ENCODE measurements at regions not wholly inside any gene's neighbourhood (a gene's known extent, or its start where the extent isn't known, plus 50 kb on each side); places are given as distances from the start of the nearest gene placed in this dataset.

DNA sequence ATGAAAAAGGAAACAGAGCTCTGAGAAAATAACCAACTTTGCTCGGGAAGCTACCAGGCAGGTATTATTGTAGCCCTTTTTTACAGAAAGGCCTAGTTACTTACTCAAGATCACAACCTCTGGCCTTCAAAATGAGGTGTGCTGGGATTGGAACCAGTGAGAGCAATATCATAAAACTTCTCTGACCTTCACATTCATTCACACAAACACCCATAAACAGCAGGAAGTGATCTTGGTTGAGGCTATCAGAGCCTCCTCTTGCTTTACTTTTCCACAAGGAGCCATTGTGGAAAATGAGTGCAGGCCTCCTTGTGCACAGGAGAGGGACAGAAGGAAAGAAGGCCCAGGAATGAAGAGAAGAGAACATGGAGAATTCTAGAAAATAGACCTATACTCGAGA, 204.5 kb upstream of the NPVF start:
- no peaks in the 10 kb centered on the region for H3K9me3 ChIP-seq (ENCODE audit: low read length)
- no peaks in the 10 kb centered on the region for H4K20me1 ChIP-seq (ENCODE audit: insufficient read depth, low read depth, low read length)
- no peak overlapping the region for H3K9ac ChIP-seq (ENCODE audit: low read length)
- no peak for DNase-seq
- H3K36me3 ChIP-seq (ENCODE audit: insufficient read depth, low read length) = no peaks in the 10 kb centered on the region
- no peak overlapping the region for H3K27ac ChIP-seq (ENCODE audit: low read length)
- H3K4me1 ChIP-seq (ENCODE audit: low read length) = peaks cover 3% of the 10 kb centered on the region
- H3K27me3 ChIP-seq (ENCODE audit: low read length) = no peaks in the 10 kb centered on the region
- H3K4me3 ChIP-seq (ENCODE audit: low read length) = no peak overlapping the region
- no peak overlapping the region for H2AFZ ChIP-seq (ENCODE audit: low read length)
- no peaks in the 10 kb centered on the region for H3K79me2 ChIP-seq (ENCODE audit: low read length)
- H3K4me2 ChIP-seq (ENCODE audit: low read depth, low read length, poor library complexity, severe bottlenecking) = no peak overlapping the region
- H3K9me2 ChIP-seq (replicated peaks; ENCODE audit: insufficient read depth, low read length) = no peaks in the 10 kb centered on the region

DNA sequence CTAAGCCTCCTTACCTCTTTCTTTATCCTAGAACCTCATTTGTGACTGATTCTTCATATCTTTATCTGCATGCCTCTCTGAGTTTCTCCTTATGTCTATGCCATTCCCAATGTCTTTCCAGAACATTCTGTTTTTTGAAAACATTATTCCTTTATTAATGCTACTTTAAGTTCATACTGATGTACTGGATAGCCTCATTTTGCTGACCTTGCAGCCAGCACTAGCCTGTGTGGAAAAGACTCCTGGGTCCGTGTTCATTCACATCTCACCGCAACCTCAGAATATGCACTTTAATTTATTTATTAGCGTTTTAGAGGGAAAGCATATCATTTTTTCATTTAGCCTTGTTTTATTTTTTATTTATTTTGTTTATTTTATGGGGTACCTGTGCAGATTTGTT, 208.1 kb upstream of the NPVF start:
- no peak for DNase-seq
- H3K27ac ChIP-seq (ENCODE audit: low read length) = no peak overlapping the region
- no peaks in the 10 kb centered on the region for H4K20me1 ChIP-seq (ENCODE audit: insufficient read depth, low read depth, low read length)
- H2AFZ ChIP-seq (ENCODE audit: low read length) = no peak overlapping the region
- H3K27me3 ChIP-seq (ENCODE audit: low read length) = no peaks in the 10 kb centered on the region
- no peaks in the 10 kb centered on the region for H3K9me2 ChIP-seq (replicated peaks; ENCODE audit: insufficient read depth, low read length)
- H3K4me2 ChIP-seq (ENCODE audit: low read depth, low read length, poor library complexity, severe bottlenecking) = no peak overlapping the region
- H3K4me1 ChIP-seq (ENCODE audit: low read length) = no peaks in the 10 kb centered on the region
- H3K9me3 ChIP-seq (ENCODE audit: low read length) = no peaks in the 10 kb centered on the region
- no peak overlapping the region for H3K4me3 ChIP-seq (ENCODE audit: low read length)
- H3K79me2 ChIP-seq (ENCODE audit: low read length) = no peaks in the 10 kb centered on the region
- H3K36me3 ChIP-seq (ENCODE audit: insufficient read depth, low read length) = no peaks in the 10 kb centered on the region
- H3K9ac ChIP-seq (ENCODE audit: low read length) = no peak overlapping the region

DNA sequence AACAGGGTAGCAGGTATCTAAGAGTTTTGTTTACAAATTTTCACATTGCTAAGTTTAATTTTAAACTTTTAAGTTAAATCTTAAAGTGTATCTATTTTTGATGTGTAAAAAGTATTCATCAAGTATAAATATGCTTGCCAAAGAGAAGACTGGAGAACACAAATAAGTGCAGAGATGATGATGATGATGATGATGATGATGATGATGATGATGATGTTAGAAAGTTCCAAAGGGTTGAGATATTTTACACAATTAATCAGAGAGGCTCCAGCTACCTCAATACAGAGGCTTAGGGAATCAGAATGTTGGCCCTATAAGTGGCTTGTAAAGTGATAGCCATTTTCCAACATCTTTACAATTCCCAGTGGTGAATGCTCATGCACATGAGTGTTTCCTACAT, 209.0 kb upstream of the NPVF start:
- no peak overlapping the region for H3K9ac ChIP-seq (ENCODE audit: low read length)
- H3K27me3 ChIP-seq (ENCODE audit: low read length) = no peaks in the 10 kb centered on the region
- no peaks in the 10 kb centered on the region for H4K20me1 ChIP-seq (ENCODE audit: insufficient read depth, low read depth, low read length)
- no peaks in the 10 kb centered on the region for H3K9me2 ChIP-seq (replicated peaks; ENCODE audit: insufficient read depth, low read length)
- no peak overlapping the region for H3K4me2 ChIP-seq (ENCODE audit: low read depth, low read length, poor library complexity, severe bottlenecking)
- H2AFZ ChIP-seq (ENCODE audit: low read length) = no peak overlapping the region
- H3K9me3 ChIP-seq (ENCODE audit: low read length) = no peaks in the 10 kb centered on the region
- H3K79me2 ChIP-seq (ENCODE audit: low read length) = no peaks in the 10 kb centered on the region
- no peak overlapping the region for H3K27ac ChIP-seq (ENCODE audit: low read length)
- H3K4me1 ChIP-seq (ENCODE audit: low read length) = no peaks in the 10 kb centered on the region
- H3K4me3 ChIP-seq (ENCODE audit: low read length) = no peak overlapping the region
- H3K36me3 ChIP-seq (ENCODE audit: insufficient read depth, low read length) = no peaks in the 10 kb centered on the region
- no peak for DNase-seq

DNA sequence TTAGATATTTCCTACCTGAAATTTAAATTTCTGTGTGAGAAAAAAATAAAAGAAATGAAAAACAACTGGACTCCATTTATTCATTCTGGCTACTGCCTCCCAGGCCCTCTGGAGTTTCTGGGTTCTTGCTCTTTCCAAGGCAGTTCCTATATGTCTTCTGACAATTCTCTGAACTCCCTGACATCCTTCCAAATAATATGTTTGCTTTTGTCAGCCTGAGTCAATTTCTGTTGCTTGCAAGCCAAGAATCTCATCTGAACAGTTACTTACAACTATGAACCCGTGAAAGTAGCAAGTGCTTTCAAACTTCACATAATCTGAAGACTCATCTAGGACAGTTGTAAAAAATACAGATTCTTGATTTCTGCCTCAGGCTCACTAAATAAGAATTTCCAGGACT, 216.7 kb upstream of the NPVF start:
- Histone ChIP-seq H3K27ac (ENCODE audit: low read length) (no peak overlapping the region), H4K20me1 (ENCODE audit: insufficient read depth, low read depth, low read length) (no peaks in the 10 kb centered on the region), H3K9me3 (ENCODE audit: low read length) (no peaks in the 10 kb centered on the region), H3K27me3 (ENCODE audit: low read length) (no peaks in the 10 kb centered on the region; the same call in 1 of the 2 replicates), H3K4me3 (ENCODE audit: low read length) (no peak overlapping the region), H3K9me2 (replicated peaks; ENCODE audit: insufficient read depth, low read length) (no peaks in the 10 kb centered on the region), H3K79me2 (ENCODE audit: low read length) (no peaks in the 10 kb centered on the region), H3K36me3 (ENCODE audit: insufficient read depth, low read length) (no peaks in the 10 kb centered on the region), H2AFZ (ENCODE audit: low read length) (no peak overlapping the region), H3K4me1 (ENCODE audit: low read length) (no peaks in the 10 kb centered on the region), H3K4me2 (ENCODE audit: low read depth, low read length, poor library complexity, severe bottlenecking) (no peak overlapping the region), H3K9ac (ENCODE audit: low read length) (no peak overlapping the region)
- no peak for DNase-seq

DNA sequence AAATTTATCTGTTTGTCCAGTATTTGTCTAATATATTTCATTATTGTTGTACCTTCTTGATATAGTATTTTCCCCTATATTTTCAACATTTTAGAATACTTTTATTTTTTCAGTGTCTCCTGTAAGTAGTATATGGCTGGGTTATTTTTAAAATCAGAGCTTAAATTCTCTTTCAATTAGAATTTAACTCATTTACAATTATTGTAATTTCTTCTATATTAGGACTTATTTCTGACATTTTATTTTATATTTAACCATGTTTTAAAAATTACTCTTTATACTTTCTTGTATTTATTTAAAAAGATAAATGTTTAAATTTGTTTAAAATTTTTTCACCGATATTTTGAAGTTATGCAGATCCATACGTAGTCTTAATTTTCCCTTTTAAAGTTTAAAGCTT, 220.0 kb upstream of the NPVF start:
- no peaks in the 10 kb centered on the region for H4K20me1 ChIP-seq (ENCODE audit: insufficient read depth, low read depth, low read length)
- DNase-seq = no peak
- no peaks in the 10 kb centered on the region for H3K4me1 ChIP-seq (ENCODE audit: low read length)
- H3K9me2 ChIP-seq (replicated peaks; ENCODE audit: insufficient read depth, low read length) = no peaks in the 10 kb centered on the region
- no peaks in the 10 kb centered on the region for H3K36me3 ChIP-seq (ENCODE audit: insufficient read depth, low read length)
- no peaks in the 10 kb centered on the region for H3K79me2 ChIP-seq (ENCODE audit: low read length)
- H3K9me3 ChIP-seq (ENCODE audit: low read length) = no peaks in the 10 kb centered on the region
- no peak overlapping the region for H3K4me3 ChIP-seq (ENCODE audit: low read length)
- H2AFZ ChIP-seq (ENCODE audit: low read length) = no peak overlapping the region
- H3K27me3 ChIP-seq (ENCODE audit: low read length) = no peaks in the 10 kb centered on the region; the same call in 1 of the 2 replicates
- no peak overlapping the region for H3K27ac ChIP-seq (ENCODE audit: low read length)
- no peak overlapping the region for H3K4me2 ChIP-seq (ENCODE audit: low read depth, low read length, poor library complexity, severe bottlenecking)
- no peak overlapping the region for H3K9ac ChIP-seq (ENCODE audit: low read length)

DNA sequence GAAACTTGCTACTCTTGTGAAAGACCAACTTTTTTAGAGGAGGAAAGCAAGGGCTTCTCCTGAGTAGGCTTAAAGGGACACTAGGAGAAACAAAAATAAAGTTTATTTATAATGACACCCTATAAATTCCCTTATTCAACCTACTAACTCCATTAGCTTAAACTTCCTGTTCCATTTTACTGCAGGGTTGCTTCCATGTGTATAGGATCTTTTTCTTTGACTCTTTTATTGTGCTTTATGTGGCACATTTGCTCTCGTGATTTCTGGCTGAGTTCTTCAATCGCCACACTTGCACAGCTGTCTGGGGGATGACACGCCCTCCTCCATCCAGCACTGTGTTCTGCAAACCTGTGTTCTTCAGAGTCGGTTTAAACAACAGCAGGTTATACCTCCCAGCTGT, 225.7 kb upstream of the NPVF start:
- Histone ChIP-seq H3K27me3 (ENCODE audit: low read length) (no peaks in the 10 kb centered on the region), H3K9me3 (ENCODE audit: low read length) (no peaks in the 10 kb centered on the region), H3K9me2 (replicated peaks; ENCODE audit: insufficient read depth, low read length) (no peaks in the 10 kb centered on the region), H3K36me3 (ENCODE audit: insufficient read depth, low read length) (no peaks in the 10 kb centered on the region), H3K9ac (ENCODE audit: low read length) (no peak overlapping the region), H3K4me3 (ENCODE audit: low read length) (no peak overlapping the region), H3K4me1 (ENCODE audit: low read length) (no peaks in the 10 kb centered on the region; the same call in 1 of the 2 replicates), H3K27ac (ENCODE audit: low read length) (no peak overlapping the region), H2AFZ (ENCODE audit: low read length) (no peak overlapping the region), H3K79me2 (ENCODE audit: low read length) (no peaks in the 10 kb centered on the region), H3K4me2 (ENCODE audit: low read depth, low read length, poor library complexity, severe bottlenecking) (no peak overlapping the region), H4K20me1 (ENCODE audit: insufficient read depth, low read depth, low read length) (no peaks in the 10 kb centered on the region)
- no peak for DNase-seq

DNA sequence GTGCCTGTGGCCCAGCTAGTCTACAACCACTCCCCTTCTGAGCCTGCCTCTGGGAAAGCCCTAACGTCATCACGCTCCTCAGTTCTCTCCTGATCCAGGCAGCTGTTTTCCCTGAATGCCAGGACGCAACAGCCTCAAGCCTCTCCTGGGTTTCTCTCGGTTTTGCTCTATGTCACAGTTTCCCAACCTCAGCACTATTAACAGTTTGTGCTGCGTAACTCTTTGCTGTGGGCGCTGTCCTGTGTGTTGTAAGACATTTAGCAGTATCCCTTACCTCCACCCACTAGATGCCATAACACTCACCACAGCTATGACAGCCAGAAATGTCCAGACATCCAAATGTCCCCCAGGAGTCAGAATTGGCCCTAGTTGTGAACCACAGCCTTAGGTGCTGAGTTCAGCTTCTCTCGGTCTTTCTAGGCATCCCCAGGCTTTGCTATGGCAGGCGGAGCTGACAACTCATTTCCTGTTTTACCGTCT, 226.3 kb upstream of the NPVF start:
- Histone ChIP-seq H3K9ac (ENCODE audit: low read length) (no peak overlapping the region), H3K27ac (ENCODE audit: low read length) (no peak overlapping the region), H2AFZ (ENCODE audit: low read length) (no peak overlapping the region), H3K9me2 (replicated peaks; ENCODE audit: insufficient read depth, low read length) (no peaks in the 10 kb centered on the region), H3K4me3 (ENCODE audit: low read length) (no peak overlapping the region), H3K4me2 (ENCODE audit: low read depth, low read length, poor library complexity, severe bottlenecking) (peak overlapping the region; percentile 6), H3K27me3 (ENCODE audit: low read length) (no peaks in the 10 kb centered on the region), H3K36me3 (ENCODE audit: insufficient read depth, low read length) (no peaks in the 10 kb centered on the region), H3K79me2 (ENCODE audit: low read length) (no peaks in the 10 kb centered on the region), H4K20me1 (ENCODE audit: insufficient read depth, low read depth, low read length) (no peaks in the 10 kb centered on the region), H3K4me1 (ENCODE audit: low read length) (no peaks in the 10 kb centered on the region; the same call in 1 of the 2 replicates), H3K9me3 (ENCODE audit: low read length) (no peaks in the 10 kb centered on the region)
- peak; percentile 43 for DNase-seq

DNA sequence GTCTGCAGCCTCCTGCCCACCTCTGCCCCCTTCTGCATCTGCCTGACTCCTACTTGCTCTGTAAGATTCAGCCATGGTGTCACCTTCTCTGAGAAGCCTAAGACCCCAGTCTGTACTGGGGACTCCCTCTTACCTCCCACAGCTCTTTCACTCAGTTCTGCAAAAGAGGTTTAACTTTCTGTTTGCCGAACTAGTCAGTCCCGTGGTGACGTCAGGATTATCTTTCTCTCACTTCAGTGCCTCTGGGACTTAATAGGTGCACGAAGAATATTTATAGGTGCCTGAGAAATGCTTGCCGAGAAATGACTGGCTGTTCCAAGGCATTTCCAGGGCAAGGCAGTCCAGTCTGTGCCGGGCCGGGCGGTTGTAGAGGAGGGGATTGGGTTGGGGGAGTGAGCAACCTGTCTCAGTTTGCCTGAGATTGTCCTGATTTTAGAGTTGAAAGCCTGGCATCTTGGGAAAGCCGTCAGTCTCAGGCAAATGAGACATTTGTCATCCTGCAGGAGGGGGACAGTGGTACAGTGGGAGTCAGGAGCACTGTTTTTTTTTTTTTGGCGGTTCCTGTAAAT, 227.5 kb upstream of the NPVF start:
- Histone ChIP-seq H3K4me2 (ENCODE audit: low read depth, low read length, poor library complexity, severe bottlenecking) (no peak overlapping the region), H2AFZ (ENCODE audit: low read length) (no peak overlapping the region), H3K4me1 (ENCODE audit: low read length) (no peaks in the 10 kb centered on the region; the same call in 1 of the 2 replicates), H3K9me3 (ENCODE audit: low read length) (no peaks in the 10 kb centered on the region), H3K4me3 (ENCODE audit: low read length) (no peak overlapping the region), H3K79me2 (ENCODE audit: low read length) (no peaks in the 10 kb centered on the region), H3K27ac (ENCODE audit: low read length) (no peak overlapping the region), H4K20me1 (ENCODE audit: insufficient read depth, low read depth, low read length) (no peaks in the 10 kb centered on the region), H3K9me2 (replicated peaks; ENCODE audit: insufficient read depth, low read length) (no peaks in the 10 kb centered on the region), H3K9ac (ENCODE audit: low read length) (no peak overlapping the region), H3K36me3 (ENCODE audit: insufficient read depth, low read length) (no peaks in the 10 kb centered on the region), H3K27me3 (ENCODE audit: low read length) (no peaks in the 10 kb centered on the region)
- DNase-seq = no peak
